Heart right ventricle (tissue), 16 donors: ENCODE measurements at regions not wholly inside any gene's neighbourhood (a gene's known extent, or its start where the extent isn't known, plus 50 kb on each side); places are given as distances from the start of the nearest gene placed in this dataset.

Experiments
- ATAC-seq, 8 donors: fragments of 200-7000 bp; cut with Tn5 transposase; one replicate each; pipeline ENCODE4 v1.9.1; 2020; ENCODE audit warnings: mild to moderate bottlenecking in 8 of 8, moderate library complexity in 8 of 8, moderate number of reproducible peaks in 1 of 8
- DNase-seq, 2 donors: peaks; one replicate each; pipeline ENCODE4 v3.0.0-alpha.2; 2020
- H3K27ac ChIP-seq, 10 donors: fragments of 200-600 bp; sonication (generic) in 2 of 10; one replicate each; pipeline versions ENCODE4 v1.5.0 to v1.8.0; 2020 to 2022; ENCODE audit warnings: mild to moderate bottlenecking in 3 of 10
- H3K27me3 ChIP-seq, 7 donors: fragments of 200-600 bp; one replicate each; pipeline ENCODE4 v1.8.0; 2021 to 2022; ENCODE audit warnings: mild to moderate bottlenecking in 2 of 7
- H3K36me3 ChIP-seq, 9 donors: fragments of 200-600 bp; sonication (generic) in 1 of 9; one replicate each; pipeline versions ENCODE4 v1.5.0 to v1.8.0; 2020 to 2022; ENCODE audit warnings: mild to moderate bottlenecking in 2 of 9
- H3K4me1 ChIP-seq, 9 donors: fragments of 200-600 bp; sonication (generic) in 1 of 9; one replicate each; pipeline versions ENCODE4 v1.5.0 to v1.8.0; 2020 to 2022; ENCODE audit warnings: mild to moderate bottlenecking in 4 of 9
- H3K4me3 ChIP-seq, 10 donors: fragments of 200-600 bp; sonication (generic) in 2 of 10; one replicate each; pipeline versions ENCODE4 v1.5.0 to v1.8.0; 2020 to 2022; ENCODE audit warnings: mild to moderate bottlenecking in 7 of 10, moderate library complexity in 2 of 10
- H3K9me3 ChIP-seq, 11 donors: fragments of 200-600 bp in 10 of 11; sonication (generic) in 2 of 11; one replicate each; pipeline versions ENCODE4 v1.5.0 to v1.8.0; 2013 to 2022; ENCODE audit warnings: mild to moderate bottlenecking in 2 of 11, control low read depth in 1 of 11, moderate library complexity in 1 of 11
- CTCF ChIP-seq, 9 donors: fragments of 200-600 bp; sonication (generic) in 2 of 9; IDR thresholded peaks; one replicate each; pipeline versions ENCODE4 v1.5.0 to v1.8.0; 2021 to 2022; ENCODE audit warnings: antibody characterized with exemption in 9 of 9, mild to moderate bottlenecking in 5 of 9, moderate library complexity in 1 of 9
- WGBS, 2 donors: extraction: QIAGEN DNeasy Blood & Tissue Kit; methylation state at CpG; one replicate each; pipeline ENCODE4 v1.1.7; 2013; ENCODE audit warnings: inconsistent platforms in 1 of 2; 5-methylcytosine and 5-hydroxymethylcytosine counted together
- intact Hi-C, 10 donors: fragments of 100-400 bp; cut with DNase I; formaldehyde crosslinking; loops; one replicate each; pipeline versions ENCODE4 v1.11.1 to v1.14.2; 2022
- donor health status: Arrhythmogenic right ventricular cardiomyopathy.
- donor health status: ischemic (EF 13 %, LVEDD 7.1; RV severe dilation, severe dysfunction).
- donor health status: healthy with polysubstance abuse.
- donor health status: DM: no; HTN: yes; CAD: no.
- donor health status: DM: no; HTN: no; CAD: no.
- donor health status: ischemic (EF 25% LVEDD 6.9; RV normal size, moderate dysfunction).
- donor health status: ischemic (EF 25% LVEDD 5.7; RV mildly dilated, moderate dysfunction).
- donor health status: healthy.
- donor health status: DM: yes; HTN: yes; CAD: no.
- donor health status: Ischemic cardiomyopathy.
- donor health status: ischemic (EF 35%, LVEDD 5.7; RV mildly dilated, moderate dysfunction).
- donor health status: nonischemic (EF 11% LVEDD 7.7; RV severe dilation, severe dysfunction).
- donor health status: DM: yes; HTN: yes; CAD: no.
- donor health status: PGD.
- donor health status: ischemic (EF 29% LVEDD 5.4; RV normal size, mild dysfunction).
- donor health status: nonischemic (EF 23%, LVEDD 6.1; RV moderate dilation, normal function).

DNA sequence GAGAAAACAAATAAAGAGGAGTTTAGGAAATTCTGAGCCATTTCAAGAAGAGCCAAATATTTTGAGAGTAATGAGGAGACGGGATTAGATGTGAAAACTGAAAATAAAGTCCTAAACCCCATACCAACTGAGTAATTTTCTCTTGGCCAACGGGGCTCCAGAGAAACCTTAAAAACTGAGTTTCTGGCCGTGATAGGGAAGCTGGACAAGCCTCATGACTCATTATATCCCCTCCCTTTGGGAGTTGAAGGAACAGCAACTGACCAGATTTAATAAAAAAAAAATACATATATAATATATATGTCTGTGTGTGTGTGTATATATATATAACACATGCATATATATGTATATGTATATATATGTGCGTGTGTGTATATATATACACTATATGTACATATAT is 119.6 kb downstream of the PRDM9 start:
- no peaks in the 10 kb centered on the region for H3K27me3 ChIP-seq
- ATAC-seq (no peak), DNase-seq (no peak)
- 72 to 79% methylated on average over 4 of the region's 4 CpGs for WGBS, 2 donors
- no peaks in the 10 kb centered on the region for H3K36me3 ChIP-seq
- intact Hi-C loops: no loop called here
- no peak for TF ChIP-seq CTCF (IDR thresholded peaks at IDR 0.05)
- no peaks in the 10 kb centered on the region for H3K4me1 ChIP-seq
- no peak overlapping the region for H3K27ac ChIP-seq
- H3K4me3 ChIP-seq: no peak overlapping the region
- H3K9me3 ChIP-seq: peaks cover 0 to 4% (median 0%) of the 10 kb centered on the region in 11 donors

GRCh38 chr5:23627976-23628375 is 120.6 kb downstream of the PRDM9 start:
- Histone ChIP-seq H3K4me3 (no peak overlapping the region), H3K27ac (no peak overlapping the region), H3K27me3 (no peaks in the 10 kb centered on the region), H3K36me3 (no peaks in the 10 kb centered on the region), H3K9me3 (peaks cover 0 to 4% (median 0%) of the 10 kb centered on the region in 11 donors), H3K4me1 (no peaks in the 10 kb centered on the region)
- intact Hi-C loops: no loop called here
- no peak for ATAC-seq
- 65 to 72% methylated on average over 3 of the region's 3 CpGs for WGBS, 2 donors
- TF ChIP-seq CTCF (IDR thresholded peaks at IDR 0.05): no peak
- DNase-seq: no peak

DNA sequence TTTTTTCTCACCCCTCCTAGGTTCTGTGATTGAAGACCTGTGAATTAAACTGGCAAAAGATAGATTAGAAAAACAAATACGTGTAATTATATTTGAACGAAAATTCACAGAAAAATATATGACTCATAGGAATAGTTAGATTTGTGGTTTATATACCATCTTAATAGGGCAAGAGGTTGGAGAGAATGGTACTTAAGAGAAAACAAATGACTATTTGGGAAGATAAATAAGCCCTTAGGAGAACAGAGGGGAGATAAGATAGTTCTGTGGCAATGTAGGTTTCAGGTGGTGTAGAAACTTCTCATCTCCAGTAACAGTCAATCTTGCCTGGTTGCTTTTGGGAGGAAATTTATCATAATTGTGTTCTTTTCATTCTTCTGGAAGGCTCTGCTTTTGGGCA is 122.0 kb downstream of the PRDM9 start:
- Histone ChIP-seq H3K4me1 (no peaks in the 10 kb centered on the region), H3K27me3 (no peaks in the 10 kb centered on the region), H3K36me3 (no peaks in the 10 kb centered on the region), H3K27ac (no peak overlapping the region), H3K9me3 (peaks cover 0 to 4% (median 0%) of the 10 kb centered on the region in 11 donors), H3K4me3 (no peak overlapping the region)
- DNase-seq: no peak
- ATAC-seq: no peak
- TF ChIP-seq CTCF (IDR thresholded peaks at IDR 0.05): no peak
- intact Hi-C loops: no loop called here
- 67 to 87% methylated on average over 2 of the region's 2 CpGs for WGBS, 2 donors

DNA sequence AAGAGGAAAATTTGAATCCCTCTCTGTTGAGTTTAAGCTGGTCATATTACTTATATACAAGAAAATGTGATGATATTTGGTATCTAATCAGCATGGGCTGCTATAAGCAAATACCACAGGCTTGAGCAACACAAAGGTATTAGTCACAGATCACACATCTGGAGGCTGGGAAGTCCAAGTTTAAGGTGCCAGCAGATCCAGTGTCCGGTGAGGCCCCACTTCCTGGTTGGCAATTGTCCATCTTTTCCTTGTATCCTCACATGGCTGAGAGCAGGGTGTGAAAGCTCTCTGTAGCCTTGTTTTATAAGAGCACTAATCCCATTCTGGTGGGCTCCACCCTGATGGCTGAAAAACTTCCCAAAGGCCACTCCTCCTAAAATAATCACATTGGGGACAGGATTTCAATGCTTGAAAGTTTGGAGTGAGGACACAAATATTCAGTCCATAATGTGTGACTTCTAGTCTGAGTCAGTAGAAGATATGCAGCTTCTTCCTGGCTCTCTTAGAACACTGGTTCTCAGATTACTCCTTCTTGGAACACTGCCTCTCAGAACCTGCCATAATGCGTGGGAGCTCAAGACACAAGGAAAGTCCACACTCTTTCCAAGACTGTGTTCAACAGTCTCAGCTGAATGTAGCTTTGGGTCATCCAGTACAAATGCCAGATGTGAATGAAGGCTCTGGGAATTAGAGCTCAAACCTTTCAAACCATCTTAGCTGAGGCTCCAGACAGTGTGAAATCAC is 124.1 kb downstream of the PRDM9 start:
- Histone ChIP-seq H3K27me3 (no peaks in the 10 kb centered on the region), H3K36me3 (no peaks in the 10 kb centered on the region), H3K27ac (peak overlapping the region in 1 of 10 donors; percentile 30), H3K4me1 (no peaks in the 10 kb centered on the region), H3K9me3 (peaks cover 0 to 4% (median 0%) of the 10 kb centered on the region in 11 donors), H3K4me3 (no peak overlapping the region)
- WGBS, 2 donors: 50 to 60% methylated on average over 2 of the region's 2 CpGs
- TF ChIP-seq CTCF (IDR thresholded peaks at IDR 0.05): no peak
- ATAC-seq (peak in 7 of 8 donors; percentile 61 to 95 (median 78)), DNase-seq (peak in 1 of 2 donors; percentile 30)
- intact Hi-C loops: loop anchor here in 1 of 10 donors (2.0 kb wide), 1 partner anchor 29 kb away; no protein-coding TSS in a partner anchor
